Upper lobe of left lung (tissue), 4 donors: ENCODE measurements at regions not wholly inside any gene's neighbourhood (a gene's known extent, or its start where the extent isn't known, plus 50 kb on each side); places are given as distances from the start of the nearest gene placed in this dataset.

ENCODE experiments used
- CTCF ChIP-seq, 6 experiments: fragments of 450-650 bp in 4 of 6; fragments of 200-600 bp in 2 of 6; sonication (generic) in 2 of 6; IDR thresholded peaks; one replicate each; pipeline ENCODE4 v1.5.1; 2016 to 2019; ENCODE audit warnings: antibody characterized with exemption in 6 of 6
- EP300 ChIP-seq, 4 donors: sonication (generic); formaldehyde crosslinking; IDR thresholded peaks; one replicate each; pipeline ENCODE4 v1.5.1; 2017; ENCODE audit warnings: antibody characterized with exemption in 4 of 4, control low read depth in 2 of 4
- POLR2A ChIP-seq, 4 donors: fragments of 450-650 bp; IDR thresholded peaks; one replicate each; pipeline ENCODE4 v1.5.1; 2016 to 2017; ENCODE audit warnings: antibody characterized with exemption in 4 of 4, mild to moderate bottlenecking in 2 of 4
- POLR2AphosphoS5 ChIP-seq, 2 donors: sonication (generic); formaldehyde crosslinking; IDR thresholded peaks; one replicate each; pipeline ENCODE4 v1.5.1; 2017; ENCODE audit warnings: antibody characterized with exemption in 2 of 2

GRCh38 chr14:45811155-45811554 is 558.2 kb upstream of the MIS18BP1 start:
- TF ChIP-seq POLR2A (IDR thresholded peaks at IDR 0.05) (no peak), CTCF (IDR thresholded peaks at IDR 0.05) (no peak), POLR2AphosphoS5 (IDR thresholded peaks at IDR 0.05) (no peak), EP300 (IDR thresholded peaks at IDR 0.05) (no peak)
